Panc1 (cell line): ENCODE measurements at regions not wholly inside any gene's neighbourhood (a gene's known extent, or its start where the extent isn't known, plus 50 kb on each side); places are given as distances from the start of the nearest gene placed in this dataset.

Experiments used
- CTCF ChIP-seq: fragments of 450-650 bp; IDR thresholded peaks from 2 replicates; pipeline ENCODE4 v1.5.1; 2017; ENCODE audit warnings: mild to moderate bottlenecking
- REST ChIP-seq, 2 experiments: IDR thresholded peaks; 2 replicates each; pipeline ENCODE4 v1.6.1; 2011 to 2012; ENCODE audit warnings: low read depth in 2 of 2, control low read depth in 1 of 2, low read length in 1 of 2, mild to moderate bottlenecking in 1 of 2, moderate library complexity in 1 of 2; ENCODE audit not compliant: insufficient read depth in 1 of 2
- SIN3A ChIP-seq: IDR thresholded peaks from 2 replicates; pipeline ENCODE4 v1.6.1; 2012; ENCODE audit warnings: low read depth, mild to moderate bottlenecking, low read length, moderate library complexity, borderline replicate concordance; ENCODE audit not compliant: insufficient read depth

GRCh38 chr5:3893527-3893926 lies 297.9 kb downstream of the IRX1 start:
- no peak for TF ChIP-seq CTCF
- TF ChIP-seq REST (IDR thresholded peaks at IDR 0.05; ENCODE audit: insufficient read depth in 1 of 2, low read depth in 2 of 2, low read length in 1 of 2) = no peak
- no peak for TF ChIP-seq SIN3A
